Brain pericyte (primary cell): ENCODE measurements at regions not wholly inside any gene's neighbourhood (a gene's known extent, or its start where the extent isn't known, plus 50 kb on each side); places are given as distances from the start of the nearest gene placed in this dataset.
"Not testable (repeated sequence)": the region's sequence is repeated elsewhere in the genome, so short reads cannot be mapped to it uniquely, and the experiment has no call there.

Source experiments
- DNase-seq: peaks from one replicate; pipeline ENCODE4 v3.0.0-alpha.2; 2012; ENCODE audit warnings: low read depth, low spot score

GRCh38 chr2:128651000-128651399, 332.3 kb upstream of the HS6ST1 start:
- no peak for DNase-seq

GRCh38 chr2:128654408-128654807, 335.7 kb upstream of the HS6ST1 start:
- DNase-seq = no peak

- DNase-seq = no peak
Measured at GRCh38 chr2:128660836-128661235, 342.2 kb upstream of the HS6ST1 start.

GRCh38 chr2:128661311-128661710, 342.6 kb upstream of the HS6ST1 start:
- no peak for DNase-seq

- no peak for DNase-seq
Measured at GRCh38 chr2:128662051-128662471, 343.4 kb upstream of the HS6ST1 start.

- DNase-seq = no peak
Measured at GRCh38 chr2:128663371-128664050, 344.8 kb upstream of the HS6ST1 start.

- DNase-seq = peak; percentile 2
Measured at GRCh38 chr2:128664499-128664971, 345.9 kb upstream of the HS6ST1 start.

GRCh38 chr2:128665113-128665512, 346.4 kb upstream of the HS6ST1 start:
- DNase-seq = no peak

- DNase-seq = no peak
Measured at GRCh38 chr2:128666596-128666995, 347.9 kb upstream of the HS6ST1 start.

GRCh38 chr2:128667391-128667790, 348.7 kb upstream of the HS6ST1 start:
- no peak for DNase-seq

- no peak for DNase-seq
Measured at GRCh38 chr2:128668946-128669345, 350.3 kb upstream of the HS6ST1 start.

GRCh38 chr2:128670066-128670465, 351.4 kb upstream of the HS6ST1 start:
- no peak for DNase-seq

- not testable (repeated sequence) for DNase-seq
Measured at GRCh38 chr2:128671981-128672757, 353.5 kb upstream of the HS6ST1 start.

- not testable (repeated sequence) for DNase-seq
Measured at GRCh38 chr2:128679680-128680079, 361.0 kb upstream of the HS6ST1 start.

- DNase-seq = no peak
Measured at GRCh38 chr2:128681507-128681906, 362.8 kb upstream of the HS6ST1 start.

- DNase-seq = no peak
Measured at GRCh38 chr2:128682266-128682665, 363.6 kb upstream of the HS6ST1 start.

- no peak for DNase-seq
Measured at GRCh38 chr2:128682729-128683284, 364.1 kb upstream of the HS6ST1 start.

GRCh38 chr2:128684523-128684922, 365.9 kb upstream of the HS6ST1 start:
- no peak for DNase-seq

- DNase-seq = no peak
Measured at GRCh38 chr2:128685841-128686496, 367.3 kb upstream of the HS6ST1 start.

- DNase-seq = no peak
Measured at GRCh38 chr2:128686497-128686859, 367.8 kb upstream of the HS6ST1 start.

- no peak for DNase-seq
Measured at GRCh38 chr2:128686881-128687555, 368.4 kb upstream of the HS6ST1 start.

- no peak for DNase-seq
Measured at GRCh38 chr2:128687565-128687964, 368.9 kb upstream of the HS6ST1 start.
